ENCODE measurements at regions not wholly inside any gene's neighbourhood (a gene's known extent, or its start where the extent isn't known, plus 50 kb on each side); places are given as distances from the start of the nearest gene placed in this dataset.

GRCh38 chr6:48535582-48536009 is 424.6 kb upstream of the PTCHD4 start:
- no peak for TF ChIP-seq GABPA (IDR thresholded peaks at IDR 0.05; ENCODE audit: low read depth)
- TF ChIP-seq POLR2AphosphoS5 (IDR thresholded peaks at IDR 0.05; ENCODE audit: low read depth): no peak
